ENCODE measurements at regions not wholly inside any gene's neighbourhood (a gene's known extent, or its start where the extent isn't known, plus 50 kb on each side); places are given as distances from the start of the nearest gene placed in this dataset.

DNA sequence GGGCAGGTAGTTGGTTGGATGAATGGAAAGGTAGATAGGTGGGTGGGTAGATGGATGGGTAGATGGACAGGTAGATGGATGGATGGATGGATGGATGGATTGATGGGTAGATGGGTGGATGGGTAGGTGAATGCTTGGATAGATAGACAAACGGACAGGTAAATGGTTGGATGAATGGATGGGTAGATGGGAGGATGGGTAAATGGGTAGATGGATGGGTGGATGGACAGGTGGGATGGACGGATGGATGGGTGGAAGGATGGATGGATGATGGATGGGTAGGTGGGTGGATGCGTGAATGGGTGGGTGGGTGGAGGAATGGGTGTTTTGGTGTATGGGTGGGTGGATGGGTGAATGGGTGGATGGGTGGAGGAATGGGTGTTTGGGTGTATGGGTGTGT lies 50.1 kb upstream of the ASAP2 start:
- ATAC-seq = no peak
- TF ChIP-seq ESRRG (CRISPR knock-in tag; IDR thresholded peaks at IDR 0.05) (no peak), GLIS3 (CRISPR knock-in tag; IDR thresholded peaks at IDR 0.05) (no peak), ARNTL (CRISPR knock-in tag; IDR thresholded peaks at IDR 0.05; ENCODE audit: borderline replicate concordance, low read depth) (no peak), ZNF565 (CRISPR knock-in tag; conservative IDR thresholded peaks at IDR 0.05; ENCODE audit: low read depth) (no peak), TCF4 (CRISPR knock-in tag; IDR thresholded peaks at IDR 0.05; ENCODE audit: borderline replicate concordance) (no peak)
- TF ChIP-seq, protein P1, sequence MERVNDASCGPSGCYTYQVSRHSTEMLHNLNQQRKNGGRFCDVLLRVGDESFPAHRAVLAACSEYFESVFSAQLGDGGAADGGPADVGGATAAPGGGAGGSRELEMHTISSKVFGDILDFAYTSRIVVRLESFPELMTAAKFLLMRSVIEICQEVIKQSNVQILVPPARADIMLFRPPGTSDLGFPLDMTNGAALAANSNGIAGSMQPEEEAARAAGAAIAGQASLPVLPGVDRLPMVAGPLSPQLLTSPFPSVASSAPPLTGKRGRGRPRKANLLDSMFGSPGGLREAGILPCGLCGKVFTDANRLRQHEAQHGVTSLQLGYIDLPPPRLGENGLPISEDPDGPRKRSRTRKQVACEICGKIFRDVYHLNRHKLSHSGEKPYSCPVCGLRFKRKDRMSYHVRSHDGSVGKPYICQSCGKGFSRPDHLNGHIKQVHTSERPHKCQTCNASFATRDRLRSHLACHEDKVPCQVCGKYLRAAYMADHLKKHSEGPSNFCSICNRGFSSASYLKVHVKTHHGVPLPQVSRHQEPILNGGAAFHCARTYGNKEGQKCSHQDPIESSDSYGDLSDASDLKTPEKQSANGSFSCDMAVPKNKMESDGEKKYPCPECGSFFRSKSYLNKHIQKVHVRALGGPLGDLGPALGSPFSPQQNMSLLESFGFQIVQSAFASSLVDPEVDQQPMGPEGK (CRISPR knock-in tag; IDR thresholded peaks at IDR 0.05; ENCODE audit: borderline replicate concordance) = no peak

DNA sequence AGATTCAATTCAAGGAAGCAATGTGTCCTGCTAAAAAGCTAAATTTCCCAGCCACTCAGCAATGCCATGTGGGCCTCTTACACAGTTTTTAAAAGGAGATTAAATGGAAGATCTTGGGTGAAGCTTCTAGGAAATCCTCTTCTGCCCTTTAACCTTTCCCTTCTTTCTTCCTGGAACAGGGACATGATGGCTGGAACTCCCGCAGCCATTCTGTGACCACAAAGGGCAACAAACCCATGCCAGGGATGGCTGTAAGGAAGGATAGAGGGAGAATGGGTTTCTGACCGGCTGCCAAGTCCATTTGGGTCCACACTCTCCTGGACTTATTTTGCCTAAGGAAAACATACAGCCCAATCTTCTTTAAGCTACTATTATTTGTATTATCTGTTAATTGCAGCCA lies 52.6 kb upstream of the ASAP2 start:
- no peak for ATAC-seq
- TF ChIP-seq GLIS3 (CRISPR knock-in tag; IDR thresholded peaks at IDR 0.05) (no peak), ZNF8 (CRISPR knock-in tag; IDR thresholded peaks at IDR 0.05) (no peak), ZFP30 (CRISPR knock-in tag; IDR thresholded peaks at IDR 0.05) (no peak), ZNF70 (CRISPR knock-in tag; IDR thresholded peaks at IDR 0.05) (no peak), ZC3H10 (CRISPR knock-in tag; IDR thresholded peaks at IDR 0.05) (no peak), ISL1 (CRISPR knock-in tag; IDR thresholded peaks at IDR 0.05) (no peak), ZFP3 (CRISPR knock-in tag; IDR thresholded peaks at IDR 0.05) (no peak), TCF4 (CRISPR knock-in tag; IDR thresholded peaks at IDR 0.05; ENCODE audit: borderline replicate concordance) (no peak), BACH2 (CRISPR knock-in tag; IDR thresholded peaks at IDR 0.05; ENCODE audit: borderline replicate concordance) (no peak), ARNTL (CRISPR knock-in tag; IDR thresholded peaks at IDR 0.05; ENCODE audit: borderline replicate concordance, low read depth) (no peak), ESRRG (CRISPR knock-in tag; IDR thresholded peaks at IDR 0.05) (no peak), CSDC2 (CRISPR knock-in tag; IDR thresholded peaks at IDR 0.05) (no peak), TOX (CRISPR knock-in tag; IDR thresholded peaks at IDR 0.05; ENCODE audit: borderline replicate concordance) (no peak), ZNF565 (CRISPR knock-in tag; conservative IDR thresholded peaks at IDR 0.05; ENCODE audit: low read depth) (no peak), RARB (CRISPR knock-in tag; IDR thresholded peaks at IDR 0.05) (no peak), PPARA (CRISPR knock-in tag; IDR thresholded peaks at IDR 0.05; ENCODE audit: borderline replicate concordance) (no peak)
- TF ChIP-seq, protein P2, sequence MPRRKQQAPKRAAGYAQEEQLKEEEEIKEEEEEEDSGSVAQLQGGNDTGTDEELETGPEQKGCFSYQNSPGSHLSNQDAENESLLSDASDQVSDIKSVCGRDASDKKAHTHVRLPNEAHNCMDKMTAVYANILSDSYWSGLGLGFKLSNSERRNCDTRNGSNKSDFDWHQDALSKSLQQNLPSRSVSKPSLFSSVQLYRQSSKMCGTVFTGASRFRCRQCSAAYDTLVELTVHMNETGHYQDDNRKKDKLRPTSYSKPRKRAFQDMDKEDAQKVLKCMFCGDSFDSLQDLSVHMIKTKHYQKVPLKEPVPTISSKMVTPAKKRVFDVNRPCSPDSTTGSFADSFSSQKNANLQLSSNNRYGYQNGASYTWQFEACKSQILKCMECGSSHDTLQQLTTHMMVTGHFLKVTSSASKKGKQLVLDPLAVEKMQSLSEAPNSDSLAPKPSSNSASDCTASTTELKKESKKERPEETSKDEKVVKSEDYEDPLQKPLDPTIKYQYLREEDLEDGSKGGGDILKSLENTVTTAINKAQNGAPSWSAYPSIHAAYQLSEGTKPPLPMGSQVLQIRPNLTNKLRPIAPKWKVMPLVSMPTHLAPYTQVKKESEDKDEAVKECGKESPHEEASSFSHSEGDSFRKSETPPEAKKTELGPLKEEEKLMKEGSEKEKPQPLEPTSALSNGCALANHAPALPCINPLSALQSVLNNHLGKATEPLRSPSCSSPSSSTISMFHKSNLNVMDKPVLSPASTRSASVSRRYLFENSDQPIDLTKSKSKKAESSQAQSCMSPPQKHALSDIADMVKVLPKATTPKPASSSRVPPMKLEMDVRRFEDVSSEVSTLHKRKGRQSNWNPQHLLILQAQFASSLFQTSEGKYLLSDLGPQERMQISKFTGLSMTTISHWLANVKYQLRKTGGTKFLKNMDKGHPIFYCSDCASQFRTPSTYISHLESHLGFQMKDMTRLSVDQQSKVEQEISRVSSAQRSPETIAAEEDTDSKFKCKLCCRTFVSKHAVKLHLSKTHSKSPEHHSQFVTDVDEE (CRISPR knock-in tag; IDR thresholded peaks at IDR 0.05) = no peak
- TF ChIP-seq, protein P3, sequence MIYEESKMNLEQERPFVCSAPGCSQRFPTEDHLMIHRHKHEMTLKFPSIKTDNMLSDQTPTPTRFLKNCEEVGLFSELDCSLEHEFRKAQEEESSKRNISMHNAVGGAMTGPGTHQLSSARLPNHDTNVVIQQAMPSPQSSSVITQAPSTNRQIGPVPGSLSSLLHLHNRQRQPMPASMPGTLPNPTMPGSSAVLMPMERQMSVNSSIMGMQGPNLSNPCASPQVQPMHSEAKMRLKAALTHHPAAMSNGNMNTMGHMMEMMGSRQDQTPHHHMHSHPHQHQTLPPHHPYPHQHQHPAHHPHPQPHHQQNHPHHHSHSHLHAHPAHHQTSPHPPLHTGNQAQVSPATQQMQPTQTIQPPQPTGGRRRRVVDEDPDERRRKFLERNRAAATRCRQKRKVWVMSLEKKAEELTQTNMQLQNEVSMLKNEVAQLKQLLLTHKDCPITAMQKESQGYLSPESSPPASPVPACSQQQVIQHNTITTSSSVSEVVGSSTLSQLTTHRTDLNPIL (CRISPR knock-in tag; IDR thresholded peaks at IDR 0.05; ENCODE audit: low read depth) = no peak
- TF ChIP-seq, protein P1 (CRISPR knock-in tag; IDR thresholded peaks at IDR 0.05; ENCODE audit: borderline replicate concordance) = no peak
- TF ChIP-seq, protein P4, sequence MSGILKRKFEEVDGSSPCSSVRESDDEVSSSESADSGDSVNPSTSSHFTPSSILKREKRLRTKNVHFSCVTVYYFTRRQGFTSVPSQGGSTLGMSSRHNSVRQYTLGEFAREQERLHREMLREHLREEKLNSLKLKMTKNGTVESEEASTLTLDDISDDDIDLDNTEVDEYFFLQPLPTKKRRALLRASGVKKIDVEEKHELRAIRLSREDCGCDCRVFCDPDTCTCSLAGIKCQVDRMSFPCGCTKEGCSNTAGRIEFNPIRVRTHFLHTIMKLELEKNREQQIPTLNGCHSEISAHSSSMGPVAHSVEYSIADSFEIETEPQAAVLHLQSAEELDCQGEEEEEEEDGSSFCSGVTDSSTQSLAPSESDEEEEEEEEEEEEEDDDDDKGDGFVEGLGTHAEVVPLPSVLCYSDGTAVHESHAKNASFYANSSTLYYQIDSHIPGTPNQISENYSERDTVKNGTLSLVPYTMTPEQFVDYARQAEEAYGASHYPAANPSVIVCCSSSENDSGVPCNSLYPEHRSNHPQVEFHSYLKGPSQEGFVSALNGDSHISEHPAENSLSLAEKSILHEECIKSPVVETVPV (CRISPR knock-in tag; IDR thresholded peaks at IDR 0.05) = no peak

DNA sequence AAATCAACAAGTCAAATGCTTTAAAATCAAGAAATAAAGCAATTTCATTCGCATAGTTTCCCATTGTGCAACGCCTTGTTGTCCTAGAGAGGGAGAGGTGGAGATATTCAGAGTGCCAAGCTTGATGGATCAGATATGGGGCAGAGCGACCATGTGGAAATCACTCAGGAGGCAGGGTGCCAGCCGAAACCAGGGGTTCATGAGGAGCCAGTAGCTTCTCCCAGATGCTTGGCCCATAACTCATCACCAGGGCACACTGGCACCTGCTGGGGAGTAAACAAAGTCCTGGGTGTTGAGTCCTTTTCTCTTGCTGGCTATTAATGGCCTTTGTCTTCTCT lies 53.0 kb upstream of the ASAP2 start:
- no peak for ATAC-seq
- TF ChIP-seq, protein P3 (CRISPR knock-in tag; IDR thresholded peaks at IDR 0.05; ENCODE audit: low read depth) = no peak
- TF ChIP-seq ZNF8 (CRISPR knock-in tag; IDR thresholded peaks at IDR 0.05) (no peak), CSDC2 (CRISPR knock-in tag; IDR thresholded peaks at IDR 0.05) (no peak), PPARA (CRISPR knock-in tag; IDR thresholded peaks at IDR 0.05; ENCODE audit: borderline replicate concordance) (no peak), OSR1 (CRISPR knock-in tag; IDR thresholded peaks at IDR 0.05) (no peak), ARNTL (CRISPR knock-in tag; IDR thresholded peaks at IDR 0.05; ENCODE audit: borderline replicate concordance, low read depth) (no peak)
- TF ChIP-seq, protein P2 (CRISPR knock-in tag; IDR thresholded peaks at IDR 0.05) = no peak
- TF ChIP-seq, protein P1 (CRISPR knock-in tag; IDR thresholded peaks at IDR 0.05; ENCODE audit: borderline replicate concordance) = no peak
